H1 (cell line): ENCODE measurements at regions not wholly inside any gene's neighbourhood (a gene's known extent, or its start where the extent isn't known, plus 50 kb on each side); places are given as distances from the start of the nearest gene placed in this dataset.

Source experiments
- CTCF ChIA-PET: fragments of 300-600 bp; sonication (Branson Sonifier 250); formaldehyde crosslinking; loops from one replicate; lab custom pipeline; 2021; ENCODE audit not compliant: partially characterized antibody; lab: Charles Lee
- POLR2A ChIA-PET: fragments of 300-600 bp; sonication (Branson Sonifier 250); formaldehyde crosslinking; loops from one replicate; lab custom pipeline; 2021; ENCODE audit warnings: inconsistent platforms; ENCODE audit not compliant: partially characterized antibody; lab: Charles Lee
- DNase-seq, 2 experiments: peaks; one replicate each; pipeline versions ENCODE4 v3.0.0 to v3.0.0-alpha.2; 2010 to 2022; ENCODE audit warnings: low spot score in 2 of 2, low read depth in 1 of 2, mixed read lengths in 1 of 2
- FAIRE-seq: peaks from 2 replicates; lab custom pipeline; 2011; peaks lifted over from hg19 to GRCh38; lab: Jason Lieb, UNC
- H2AFZ ChIP-seq: 2 replicates; pipeline ENCODE4 v1.8.1; 2012; ENCODE audit warnings: low read length, inconsistent platforms
- H2AK5ac ChIP-seq: 2 replicates; pipeline ENCODE4 v1.6.1; 2013; ENCODE audit warnings: low read depth, low read length
- H2BK120ac ChIP-seq: replicated peaks from 2 replicates; pipeline ENCODE3; 2013; ENCODE audit warnings: low read depth, low read length, inconsistent platforms
- H2BK12ac ChIP-seq: 2 replicates; pipeline ENCODE4 v1.6.1; 2013; ENCODE audit warnings: low read depth, low read length
- H2BK15ac ChIP-seq: 2 replicates; pipeline ENCODE4 v1.6.1; 2013; ENCODE audit warnings: low read length
- H2BK20ac ChIP-seq: 2 replicates; pipeline ENCODE4 v1.6.1; 2013; ENCODE audit warnings: low read length
- H2BK5ac ChIP-seq: 2 replicates; pipeline ENCODE4 v1.6.1; 2013; ENCODE audit warnings: low read depth, low read length
- H3K14ac ChIP-seq: 2 replicates; pipeline ENCODE4 v1.6.1; 2013; ENCODE audit warnings: inconsistent platforms; ENCODE audit not compliant: insufficient read length
- H3K18ac ChIP-seq: 2 replicates; pipeline ENCODE4 v1.6.1; 2013; ENCODE audit warnings: low read length; ENCODE audit errors: extremely low read depth
- H3K23ac ChIP-seq: 2 replicates; pipeline ENCODE4 v1.6.1; 2013; ENCODE audit warnings: inconsistent platforms; ENCODE audit not compliant: insufficient read length
- H3K23me2 ChIP-seq: 2 replicates; pipeline ENCODE4 v1.6.1; 2013; ENCODE audit warnings: low read depth, low read length
- H3K27ac ChIP-seq: 2 replicates; pipeline ENCODE4 v1.6.1; 2011; ENCODE audit warnings: low read depth, low read length, inconsistent platforms
- H3K27me3 ChIP-seq, 4 experiments: replicated peaks in 1 of 4; 1 replicate in 1 of 4; 2 replicates in 3 of 4; pipeline versions ENCODE4 v1.6.1 to v1.8.1; 2011 to 2013; ENCODE audit warnings: low read length in 3 of 4, mild to moderate bottlenecking in 3 of 4, inconsistent platforms in 2 of 4, mixed read lengths in 2 of 4, moderate library complexity in 1 of 4; ENCODE audit not compliant: control insufficient read depth in 3 of 4, insufficient read depth in 3 of 4; ENCODE audit errors: extremely low read depth in 1 of 4
- H3K36me3 ChIP-seq, 4 experiments: 2 replicates each; pipeline versions ENCODE4 v1.6.1 to v1.8.1; 2011 to 2013; ENCODE audit warnings: mild to moderate bottlenecking in 4 of 4, low read length in 3 of 4, moderate library complexity in 2 of 4, control low read depth in 1 of 4, inconsistent platforms in 1 of 4; ENCODE audit not compliant: insufficient read depth in 4 of 4, control insufficient read depth in 2 of 4
- H3K4ac ChIP-seq: replicated peaks from 2 replicates; pipeline ENCODE3; 2013; ENCODE audit warnings: low read length, low read depth, mixed read lengths, inconsistent platforms; ENCODE audit not compliant: insufficient read length
- H3K4me1 ChIP-seq, 4 experiments: replicated peaks in 1 of 4; 1 replicate in 1 of 4; 2 replicates in 3 of 4; pipeline versions ENCODE4 v1.6.1 to v1.8.1; 2011 to 2013; ENCODE audit warnings: low read length in 3 of 4, inconsistent platforms in 2 of 4, mixed read lengths in 1 of 4; ENCODE audit not compliant: insufficient read depth in 4 of 4, control insufficient read depth in 3 of 4
- H3K4me2 ChIP-seq, 2 experiments: 2 replicates each; pipeline versions ENCODE4 v1.6.1 to v1.8.1; 2011 to 2013; ENCODE audit warnings: low read depth in 2 of 2, low read length in 2 of 2, control low read depth in 1 of 2, inconsistent platforms in 1 of 2, mild to moderate bottlenecking in 1 of 2; ENCODE audit not compliant: insufficient read depth in 1 of 2
- H3K4me3 ChIP-seq, 4 experiments: fragments of 200-600, 300-600 bp in 1 of 4; sonication (generic), shearing (Covaris generic), sonication (Bioruptor Twin) in 1 of 4; 2 replicates each; pipeline versions ENCODE4 v1.5.1 to v1.8.1; 2011 to 2016; ENCODE audit warnings: low read length in 4 of 4, low read depth in 3 of 4, control low read depth in 2 of 4, inconsistent platforms in 2 of 4, mild to moderate bottlenecking in 2 of 4, mixed read lengths in 1 of 4, moderate library complexity in 1 of 4; ENCODE audit not compliant: insufficient read depth in 2 of 4; ENCODE audit errors: extremely low read depth in 1 of 4
- H3K56ac ChIP-seq: replicated peaks from 2 replicates; pipeline ENCODE3; 2013; ENCODE audit warnings: low read depth, mild to moderate bottlenecking, mixed read lengths, low read length, inconsistent platforms; ENCODE audit not compliant: insufficient read length
- H3K79me1 ChIP-seq: 2 replicates; pipeline ENCODE4 v1.6.1; 2013; ENCODE audit warnings: low read depth, low read length, control low read depth
- H3K79me2 ChIP-seq, 2 experiments: 2 replicates each; pipeline versions ENCODE4 v1.6.1 to v1.8.1; 2012 to 2013; ENCODE audit warnings: low read length in 2 of 2, mild to moderate bottlenecking in 2 of 2, inconsistent platforms in 1 of 2; ENCODE audit not compliant: insufficient read depth in 2 of 2, control insufficient read depth in 1 of 2
- H3K9ac ChIP-seq, 4 experiments: replicated peaks in 1 of 4; 1 replicate in 1 of 4; 2 replicates in 3 of 4; pipeline versions ENCODE4 v1.6.1 to v1.8.1; 2011 to 2013; ENCODE audit warnings: low read depth in 3 of 4, low read length in 3 of 4, control low read depth in 2 of 4, mild to moderate bottlenecking in 2 of 4, moderate library complexity in 2 of 4, inconsistent platforms in 1 of 4; ENCODE audit errors: extremely low read depth in 1 of 4
- H3K9me3 ChIP-seq, 2 experiments: 2 replicates each; pipeline versions ENCODE4 v1.6.1 to v1.8.1; 2012 to 2013; ENCODE audit warnings: mild to moderate bottlenecking in 2 of 2, moderate library complexity in 2 of 2, control low read depth in 1 of 2, inconsistent platforms in 1 of 2, low read depth in 1 of 2, low read length in 1 of 2, mixed read lengths in 1 of 2; ENCODE audit not compliant: insufficient read depth in 2 of 2
- H4K20me1 ChIP-seq, 2 experiments: replicated peaks in 1 of 2; 2 replicates each; pipeline versions ENCODE3 to v1.8.1; 2011 to 2013; ENCODE audit warnings: inconsistent platforms in 2 of 2, low read length in 2 of 2, mild to moderate bottlenecking in 1 of 2; ENCODE audit not compliant: insufficient read depth in 2 of 2, control insufficient read depth in 1 of 2
- H4K5ac ChIP-seq: 2 replicates; pipeline ENCODE4 v1.6.1; 2013; ENCODE audit warnings: low read length, low read depth, mixed read lengths, inconsistent platforms; ENCODE audit not compliant: insufficient read length
- H4K8ac ChIP-seq: 2 replicates; pipeline ENCODE4 v1.8.0; 2013; ENCODE audit warnings: mild to moderate bottlenecking, moderate library complexity, low read length, inconsistent platforms; ENCODE audit not compliant: insufficient read depth; ENCODE audit errors: extremely low read depth
- H4K91ac ChIP-seq: replicated peaks from 2 replicates; pipeline ENCODE3; 2013; ENCODE audit warnings: low read length, mixed read lengths, inconsistent platforms; ENCODE audit not compliant: insufficient read length
- ZNF274 ChIP-seq: IDR thresholded peaks from 2 replicates; pipeline ENCODE4 v1.7.0; 2012; ENCODE audit warnings: low read length, borderline replicate concordance; ENCODE audit errors: extremely low read depth
- WGBS, 2 experiments: shearing (Covaris generic) in 1 of 2; methylation state at CpG; one replicate each; pipeline versions ENCODE4 v1.1.6 to v1.1.7; 2013 to 2015; ENCODE audit warnings: low lambda C conversion rate in 2 of 2, mixed read lengths in 2 of 2, inconsistent platforms in 1 of 2, low coverage in 1 of 2, missing lambda C conversion rate in 1 of 2; ENCODE audit not compliant: insufficient replicate concordance in 2 of 2, insufficient coverage in 1 of 2, insufficient read length in 1 of 2; ENCODE audit errors: extremely low coverage in 1 of 2, missing lambda C conversion rate in 1 of 2; 5-methylcytosine and 5-hydroxymethylcytosine counted together
- TF ChIP-seq, protein P1 (sequence below): IDR thresholded peaks from 2 replicates; pipeline ENCODE4 v1.6.1; 2011; ENCODE audit warnings: low read length, improper control_type of control experiment

DNA sequence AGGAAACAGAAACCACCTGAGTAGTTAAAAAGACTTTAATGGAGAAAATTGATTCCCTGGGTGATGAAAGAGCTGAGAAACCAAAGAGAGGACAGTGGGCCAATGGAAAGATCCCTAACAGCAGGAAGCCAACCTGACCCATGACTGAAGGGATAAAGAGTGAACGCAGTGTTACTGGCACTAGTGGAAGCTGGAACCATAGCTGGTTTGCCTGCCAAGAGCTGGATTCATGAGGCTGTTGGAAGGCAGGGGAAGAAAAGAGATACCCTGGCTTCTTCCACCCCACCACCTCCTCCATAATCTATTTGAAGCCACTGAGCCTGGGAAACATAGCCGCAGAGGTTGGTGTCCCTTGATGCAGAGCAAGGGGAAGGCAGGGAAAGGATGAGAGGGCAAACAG lies 125.5 kb upstream of the PRKD1 start:
- ChIA-PET POLR2A (no interaction called here), CTCF (no interaction called here)
- H3K23ac ChIP-seq, result no peak overlapping the region
- no peak overlapping the region for H3K4ac ChIP-seq
- no peak overlapping the region for H3K9ac ChIP-seq
- no peak overlapping the region for H2BK120ac ChIP-seq
- no peak overlapping the region for H2BK15ac ChIP-seq
- no peaks in the 10 kb centered on the region for H3K79me2 ChIP-seq
- H4K8ac ChIP-seq, result no peak overlapping the region
- no peak overlapping the region for H4K5ac ChIP-seq
- H3K56ac ChIP-seq, result no peak overlapping the region
- H3K14ac ChIP-seq, result no peak overlapping the region
- no peaks in the 10 kb centered on the region for H3K27me3 ChIP-seq
- WGBS, 2 experiments, result 91% methylated on average over 2 of the region's 2 CpGs; no CpG with 5 or more reads in 1 of the 2 experiments
- H2BK5ac ChIP-seq, result no peak overlapping the region
- no peak overlapping the region for H3K18ac ChIP-seq
- no peaks in the 10 kb centered on the region for H3K9me3 ChIP-seq
- FAIRE-seq, result no peak
- peaks cover 0 to 2% (median 0%) of the 10 kb centered on the region in 4 experiments; a peak in 1 of 7 replicates for H3K4me1 ChIP-seq
- DNase-seq, result no peak
- H3K4me2 ChIP-seq, result no peak overlapping the region
- H3K79me1 ChIP-seq, result no peaks in the 10 kb centered on the region
- no peak overlapping the region for H3K27ac ChIP-seq
- no peak overlapping the region for H2AK5ac ChIP-seq
- no peaks in the 10 kb centered on the region for H4K20me1 ChIP-seq
- H3K23me2 ChIP-seq, result no peaks in the 10 kb centered on the region
- no peak overlapping the region for H4K91ac ChIP-seq
- no peak overlapping the region for H3K4me3 ChIP-seq
- no peaks in the 10 kb centered on the region for H3K36me3 ChIP-seq
- H2BK20ac ChIP-seq, result no peak overlapping the region
- TF ChIP-seq, protein P1, sequence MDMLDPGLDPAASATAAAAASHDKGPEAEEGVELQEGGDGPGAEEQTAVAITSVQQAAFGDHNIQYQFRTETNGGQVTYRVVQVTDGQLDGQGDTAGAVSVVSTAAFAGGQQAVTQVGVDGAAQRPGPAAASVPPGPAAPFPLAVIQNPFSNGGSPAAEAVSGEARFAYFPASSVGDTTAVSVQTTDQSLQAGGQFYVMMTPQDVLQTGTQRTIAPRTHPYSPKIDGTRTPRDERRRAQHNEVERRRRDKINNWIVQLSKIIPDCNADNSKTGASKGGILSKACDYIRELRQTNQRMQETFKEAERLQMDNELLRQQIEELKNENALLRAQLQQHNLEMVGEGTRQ, result no peak
- TF ChIP-seq ZNF274, result no peak
- no peak overlapping the region for H2BK12ac ChIP-seq
- no peak overlapping the region for H2AFZ ChIP-seq
